ENCODE measurements at regions not wholly inside any gene's neighbourhood (a gene's known extent, or its start where the extent isn't known, plus 50 kb on each side); places are given as distances from the start of the nearest gene placed in this dataset.

DNA sequence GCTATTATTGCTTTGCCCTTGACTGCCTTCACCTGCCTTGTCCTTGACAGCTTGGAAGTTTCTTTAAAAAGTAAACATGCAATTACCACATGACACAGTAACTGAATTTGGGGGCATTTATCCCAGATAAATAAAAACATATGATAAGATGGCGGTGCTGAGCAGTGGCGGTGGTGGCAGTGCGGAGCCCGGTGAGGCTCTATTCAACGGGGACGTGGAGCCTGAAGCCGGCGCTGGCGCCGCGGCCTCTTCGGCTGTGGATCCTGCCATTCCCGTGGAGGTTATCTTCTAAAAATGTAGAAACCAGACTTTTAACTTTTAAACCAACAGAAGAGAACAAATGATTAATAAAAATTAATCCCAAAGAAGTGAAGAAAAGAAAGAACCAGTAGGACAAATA, 59.7 kb upstream of the ZDHHC15 start:
- TF ChIP-seq POLR2A (IDR thresholded peaks at IDR 0.05) = no peak
- TF ChIP-seq, protein P1, sequence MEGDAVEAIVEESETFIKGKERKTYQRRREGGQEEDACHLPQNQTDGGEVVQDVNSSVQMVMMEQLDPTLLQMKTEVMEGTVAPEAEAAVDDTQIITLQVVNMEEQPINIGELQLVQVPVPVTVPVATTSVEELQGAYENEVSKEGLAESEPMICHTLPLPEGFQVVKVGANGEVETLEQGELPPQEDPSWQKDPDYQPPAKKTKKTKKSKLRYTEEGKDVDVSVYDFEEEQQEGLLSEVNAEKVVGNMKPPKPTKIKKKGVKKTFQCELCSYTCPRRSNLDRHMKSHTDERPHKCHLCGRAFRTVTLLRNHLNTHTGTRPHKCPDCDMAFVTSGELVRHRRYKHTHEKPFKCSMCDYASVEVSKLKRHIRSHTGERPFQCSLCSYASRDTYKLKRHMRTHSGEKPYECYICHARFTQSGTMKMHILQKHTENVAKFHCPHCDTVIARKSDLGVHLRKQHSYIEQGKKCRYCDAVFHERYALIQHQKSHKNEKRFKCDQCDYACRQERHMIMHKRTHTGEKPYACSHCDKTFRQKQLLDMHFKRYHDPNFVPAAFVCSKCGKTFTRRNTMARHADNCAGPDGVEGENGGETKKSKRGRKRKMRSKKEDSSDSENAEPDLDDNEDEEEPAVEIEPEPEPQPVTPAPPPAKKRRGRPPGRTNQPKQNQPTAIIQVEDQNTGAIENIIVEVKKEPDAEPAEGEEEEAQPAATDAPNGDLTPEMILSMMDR (IDR thresholded peaks at IDR 0.05) = no peak
- H3K36me3 ChIP-seq (replicated peaks in 1 of 2) = no peaks in the 10 kb centered on the region
- 90 to 99% (median 93%) methylated on average over 13 of the region's 13 CpGs for WGBS, 4 donors

More for the DNA sequence above, 59.7 kb upstream of the ZDHHC15 start:
- H3K27ac ChIP-seq = no peak overlapping the region
- DNase-seq = no peak
- H3K27me3 ChIP-seq = peaks cover 7% of the 10 kb centered on the region
- H3K9me3 ChIP-seq (replicated peaks in 1 of 3) = no peaks in the 10 kb centered on the region
- intact Hi-C loops (cut with DNase I) = no loop called here
- H3K4me1 ChIP-seq (replicated peaks in 1 of 2) = no peaks in the 10 kb centered on the region
- H3K4me3 ChIP-seq = no peak overlapping the region
